Activated gamma-delta T cell treated with Interleukin-2 at 50 U/mL for 16 hours (primary cell): ENCODE measurements at regions not wholly inside any gene's neighbourhood (a gene's known extent, or its start where the extent isn't known, plus 50 kb on each side); places are given as distances from the start of the nearest gene placed in this dataset.
"Not testable (repeated sequence)": the region's sequence is repeated elsewhere in the genome, so short reads cannot be mapped to it uniquely, and the experiment has no call there.

Experiments used
- DNase-seq: peaks from one replicate; pipeline ENCODE4 v3.0.0-alpha.2; 2020

DNA sequence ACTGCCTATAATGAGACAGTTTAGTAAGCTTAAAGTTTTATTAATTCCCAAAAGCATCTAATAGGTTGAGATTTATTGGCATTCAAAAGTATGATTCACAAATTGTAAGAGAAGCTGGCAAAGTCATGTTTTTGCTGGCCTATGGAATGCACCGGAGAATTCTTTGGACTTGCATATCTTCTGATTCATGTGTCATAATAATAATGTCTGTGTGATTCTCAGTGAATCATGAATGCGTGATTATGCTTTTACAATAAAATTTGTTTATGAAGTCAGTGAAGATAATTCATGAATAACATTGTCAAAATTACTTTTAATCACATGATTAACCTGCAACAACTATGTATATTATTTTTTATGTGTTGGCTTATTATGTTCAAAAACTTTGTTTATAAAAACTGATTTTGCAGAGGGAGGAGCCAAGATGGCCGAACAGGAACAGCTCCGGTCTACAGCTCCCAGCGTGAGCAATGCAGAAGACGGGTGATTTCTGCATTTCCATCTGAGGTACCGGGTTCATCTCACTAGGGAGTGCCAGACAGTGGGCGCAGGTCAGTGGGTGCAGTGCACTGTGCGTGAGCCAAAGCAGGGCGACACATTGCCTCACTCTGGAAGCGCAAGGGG, 389.2 kb downstream of the SRGAP2C start:
- not testable (repeated sequence) for DNase-seq

DNA sequence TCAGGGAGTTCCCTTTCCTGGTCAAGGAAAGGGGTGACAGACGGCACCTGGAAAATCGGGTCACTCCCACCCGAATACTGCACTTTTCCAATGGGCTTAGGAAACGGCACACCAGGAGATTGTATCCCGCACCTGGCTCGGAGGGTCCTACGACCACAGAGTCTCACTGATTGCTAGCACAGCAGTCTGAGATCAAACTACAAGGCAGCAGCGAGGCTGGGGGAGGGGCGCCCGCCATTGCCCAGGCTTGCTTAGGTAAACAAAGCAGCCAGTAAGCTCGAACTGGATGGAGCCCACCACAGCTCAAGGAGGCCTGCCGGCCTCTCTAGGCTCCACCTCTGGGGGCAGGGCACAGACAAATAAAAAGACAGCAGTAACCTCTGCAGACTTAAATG, 389.7 kb downstream of the SRGAP2C start:
- not testable (repeated sequence) for DNase-seq

DNA sequence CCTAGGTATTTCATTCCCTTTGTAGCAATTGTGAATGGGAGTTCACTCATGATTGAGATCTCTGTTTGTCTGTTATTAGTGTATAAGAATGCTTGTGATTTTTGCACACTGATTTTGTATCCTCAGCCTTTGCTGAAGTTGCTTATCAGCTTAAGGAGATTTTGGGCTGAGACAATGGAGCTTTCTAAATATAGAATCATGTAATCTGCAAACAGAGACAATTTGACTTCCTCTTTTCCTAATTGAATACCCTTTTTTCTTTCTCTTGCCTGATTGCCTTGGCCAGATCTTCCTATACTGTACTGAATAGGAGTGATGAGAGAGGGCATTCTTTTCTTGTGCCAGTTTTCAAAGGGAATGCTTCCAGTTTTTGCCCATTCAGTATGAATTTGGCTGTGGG, 398.1 kb downstream of the SRGAP2C start:
- not testable (repeated sequence) for DNase-seq

DNA sequence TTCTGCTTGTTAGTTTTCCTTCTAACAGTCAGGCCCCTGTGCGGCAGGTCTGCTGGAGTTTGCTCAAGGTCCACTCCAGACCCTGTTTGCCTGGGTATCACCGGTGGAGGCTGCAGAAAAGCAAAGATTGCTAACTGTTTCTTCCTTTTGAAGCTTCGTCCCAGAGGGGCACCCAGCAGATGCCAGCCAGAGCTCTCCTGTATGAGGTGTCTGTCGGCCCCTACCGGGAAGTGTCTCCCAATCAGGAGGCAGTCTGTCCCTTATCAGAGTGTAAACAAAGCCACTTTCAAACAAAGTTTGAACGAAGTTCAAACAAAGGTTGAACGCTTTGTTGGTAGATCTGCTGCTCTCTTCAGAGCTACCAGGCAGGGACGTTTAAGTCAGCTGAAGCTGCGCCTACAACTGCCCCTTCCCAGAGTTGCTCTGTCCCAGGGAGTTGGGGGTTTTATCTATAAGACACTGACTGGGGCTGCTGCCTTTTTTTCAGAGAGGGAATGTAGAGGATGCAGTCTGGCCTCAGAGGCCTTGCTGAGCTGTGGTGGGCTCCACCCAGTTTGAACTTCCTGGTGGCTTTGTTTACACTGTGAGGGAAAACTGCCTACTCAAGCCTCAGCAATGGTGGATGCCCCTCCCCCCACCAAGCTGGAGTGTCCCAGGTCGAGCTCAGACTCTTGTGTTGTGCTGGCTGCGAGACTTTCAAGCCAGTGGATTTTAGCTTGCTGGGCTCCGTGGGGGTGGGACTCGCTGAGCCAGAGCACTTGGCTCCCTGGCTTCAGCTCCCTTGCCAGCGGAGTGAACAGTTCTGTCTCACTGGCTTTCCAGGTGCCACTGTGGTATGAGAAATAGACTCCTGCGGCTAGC, 401.8 kb downstream of the SRGAP2C start:
- DNase-seq: no peak

DNA sequence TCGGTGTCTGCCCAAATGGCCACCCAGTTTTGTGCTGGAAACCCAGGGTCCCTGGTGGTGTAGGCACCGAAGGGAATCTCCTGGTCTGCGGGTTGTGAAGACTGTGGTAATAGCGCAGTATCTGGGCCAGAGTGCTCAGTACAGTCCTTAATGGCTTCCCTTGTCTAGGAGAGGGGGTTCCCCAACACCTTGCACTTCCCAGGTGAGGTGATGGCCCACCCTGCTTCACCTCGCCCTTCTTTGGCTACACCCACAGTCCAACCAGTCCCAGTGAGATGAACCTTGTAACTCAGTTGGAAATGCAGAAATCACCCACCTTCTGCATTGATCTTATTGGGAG, 402.4 kb downstream of the SRGAP2C start:
- DNase-seq: no peak

DNA sequence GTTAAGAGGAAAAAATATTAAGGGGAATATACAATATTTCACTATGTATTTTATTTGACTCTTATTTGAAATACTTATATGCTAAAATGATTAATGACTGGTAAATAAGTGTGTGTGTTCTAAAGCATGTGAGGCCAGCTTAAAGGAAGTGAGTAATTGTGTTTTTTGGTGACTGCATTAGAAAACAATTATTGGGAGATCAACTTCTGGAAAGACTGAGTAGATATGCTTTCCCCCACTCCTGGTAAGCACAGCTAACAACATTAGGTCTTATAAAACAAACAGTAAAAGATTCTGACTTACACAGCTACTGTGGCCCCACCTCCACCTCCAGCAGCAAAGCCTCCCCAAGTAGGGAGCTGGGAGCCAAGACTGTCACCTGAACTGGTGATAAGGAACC, 403.0 kb downstream of the SRGAP2C start:
- no peak for DNase-seq

DNA sequence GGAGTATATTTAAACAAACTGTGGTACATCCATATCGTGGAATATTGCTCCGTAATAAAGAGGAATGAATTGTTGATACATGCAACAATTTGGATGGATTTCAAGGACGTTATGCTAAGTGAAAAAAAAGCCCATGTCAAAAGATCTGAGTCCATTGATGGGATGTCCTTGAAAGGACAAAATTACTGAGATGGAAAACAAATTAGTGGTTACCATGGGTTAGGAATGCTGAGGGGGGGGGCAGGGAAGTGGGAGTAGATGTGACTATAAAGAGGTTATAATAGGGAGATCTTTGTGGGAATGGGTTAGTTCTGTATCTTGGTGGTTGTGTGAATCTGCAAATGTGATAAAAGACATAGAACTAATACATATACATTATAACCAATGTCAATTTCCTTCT, 409.3 kb downstream of the SRGAP2C start:
- no peak for DNase-seq

DNA sequence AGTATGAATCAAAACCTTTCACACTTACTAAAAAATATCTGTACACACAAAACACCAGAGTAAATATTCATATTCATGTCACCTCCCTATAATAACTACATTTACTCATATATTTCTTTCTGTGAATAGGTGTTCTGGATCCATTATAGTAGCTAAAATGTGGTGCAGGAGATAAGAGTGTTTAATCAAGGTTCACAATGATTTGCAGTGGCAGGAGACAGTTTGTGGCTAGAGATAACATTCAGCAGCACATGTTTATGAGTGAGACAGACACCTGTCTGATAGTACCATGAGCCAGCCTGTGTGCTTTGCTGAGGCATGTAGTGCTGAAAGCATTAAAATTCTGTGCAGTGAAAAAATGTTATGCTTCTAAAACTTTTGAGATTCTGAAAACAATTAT, 410.3 kb downstream of the SRGAP2C start:
- DNase-seq: no peak

DNA sequence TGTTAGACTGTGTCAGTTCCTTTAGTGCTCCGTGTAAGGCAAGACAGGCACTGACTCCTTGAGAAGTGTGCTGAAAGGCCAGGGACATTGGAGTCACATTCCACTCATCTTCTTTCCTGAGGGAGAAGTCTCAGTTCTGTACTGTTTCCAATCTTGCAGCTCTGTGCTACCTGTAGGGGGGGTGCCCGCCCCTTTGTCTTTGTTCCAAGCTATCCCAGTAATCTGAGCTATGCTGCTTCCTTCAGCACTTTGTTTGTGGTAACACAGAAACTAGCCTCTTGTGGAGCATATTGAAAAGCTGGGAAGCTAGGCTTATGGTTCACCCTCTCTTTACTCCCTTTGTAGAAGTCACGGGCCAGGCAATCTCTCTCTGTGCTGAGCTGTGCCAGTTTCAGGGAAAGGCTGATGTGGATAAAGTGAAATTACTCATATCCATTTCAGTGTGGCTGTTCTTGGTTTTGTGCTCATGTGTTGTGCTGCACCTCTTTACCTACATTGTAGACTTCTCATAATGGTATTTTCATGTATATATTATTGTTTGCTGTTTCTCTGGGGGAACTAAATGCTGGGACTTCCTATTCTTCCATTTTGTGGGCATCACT, 420.2 kb downstream of the SRGAP2C start:
- not testable (repeated sequence) for DNase-seq

DNA sequence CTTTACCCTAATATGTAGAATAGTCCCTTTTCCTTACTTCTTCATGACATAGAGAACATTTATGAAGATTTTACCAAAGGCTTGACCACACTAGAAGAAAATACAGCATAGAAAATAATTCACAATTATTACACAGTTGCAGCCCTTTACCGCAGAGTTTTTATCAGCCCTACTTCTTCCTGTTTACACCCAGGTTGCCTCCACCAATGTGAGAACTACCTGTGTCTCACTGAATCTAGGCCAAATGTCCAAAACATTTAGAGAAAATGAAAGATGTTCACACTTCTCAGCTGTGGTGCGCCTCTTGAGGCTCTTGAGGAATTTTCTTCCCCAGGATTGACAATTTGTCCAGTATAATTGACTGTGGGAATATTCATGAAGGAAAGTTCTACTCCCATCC, 422.7 kb downstream of the SRGAP2C start:
- not testable (repeated sequence) for DNase-seq
